H1 (cell line): ENCODE measurements at regions not wholly inside any gene's neighbourhood (a gene's known extent, or its start where the extent isn't known, plus 50 kb on each side); places are given as distances from the start of the nearest gene placed in this dataset.

Experiments used
- CTCF ChIA-PET: fragments of 300-600 bp; sonication (Branson Sonifier 250); formaldehyde crosslinking; loops from one replicate; lab custom pipeline; 2021; ENCODE audit not compliant: partially characterized antibody; lab: Charles Lee
- POLR2A ChIA-PET: fragments of 300-600 bp; sonication (Branson Sonifier 250); formaldehyde crosslinking; loops from one replicate; lab custom pipeline; 2021; ENCODE audit warnings: inconsistent platforms; ENCODE audit not compliant: partially characterized antibody; lab: Charles Lee
- DNase-seq, 2 experiments: peaks; one replicate each; pipeline versions ENCODE4 v3.0.0 to v3.0.0-alpha.2; 2010 to 2022; ENCODE audit warnings: low spot score in 2 of 2, low read depth in 1 of 2, mixed read lengths in 1 of 2
- FAIRE-seq: peaks from 2 replicates; lab custom pipeline; 2011; peaks lifted over from hg19 to GRCh38; lab: Jason Lieb, UNC
- H2AFZ ChIP-seq: 2 replicates; pipeline ENCODE4 v1.8.1; 2012; ENCODE audit warnings: low read length, inconsistent platforms
- H2AK5ac ChIP-seq: 2 replicates; pipeline ENCODE4 v1.6.1; 2013; ENCODE audit warnings: low read depth, low read length
- H2BK120ac ChIP-seq: replicated peaks from 2 replicates; pipeline ENCODE3; 2013; ENCODE audit warnings: low read depth, low read length, inconsistent platforms
- H2BK12ac ChIP-seq: 2 replicates; pipeline ENCODE4 v1.6.1; 2013; ENCODE audit warnings: low read depth, low read length
- H2BK15ac ChIP-seq: 2 replicates; pipeline ENCODE4 v1.6.1; 2013; ENCODE audit warnings: low read length
- H2BK20ac ChIP-seq: 2 replicates; pipeline ENCODE4 v1.6.1; 2013; ENCODE audit warnings: low read length
- H2BK5ac ChIP-seq: 2 replicates; pipeline ENCODE4 v1.6.1; 2013; ENCODE audit warnings: low read depth, low read length
- H3K14ac ChIP-seq: 2 replicates; pipeline ENCODE4 v1.6.1; 2013; ENCODE audit warnings: inconsistent platforms; ENCODE audit not compliant: insufficient read length
- H3K18ac ChIP-seq: 2 replicates; pipeline ENCODE4 v1.6.1; 2013; ENCODE audit warnings: low read length; ENCODE audit errors: extremely low read depth
- H3K23ac ChIP-seq: 2 replicates; pipeline ENCODE4 v1.6.1; 2013; ENCODE audit warnings: inconsistent platforms; ENCODE audit not compliant: insufficient read length
- H3K23me2 ChIP-seq: 2 replicates; pipeline ENCODE4 v1.6.1; 2013; ENCODE audit warnings: low read depth, low read length
- H3K27ac ChIP-seq: 2 replicates; pipeline ENCODE4 v1.6.1; 2011; ENCODE audit warnings: low read depth, low read length, inconsistent platforms
- H3K27me3 ChIP-seq, 4 experiments: replicated peaks in 1 of 4; 1 replicate in 1 of 4; 2 replicates in 3 of 4; pipeline versions ENCODE4 v1.6.1 to v1.8.1; 2011 to 2013; ENCODE audit warnings: low read length in 3 of 4, mild to moderate bottlenecking in 3 of 4, inconsistent platforms in 2 of 4, mixed read lengths in 2 of 4, moderate library complexity in 1 of 4; ENCODE audit not compliant: control insufficient read depth in 3 of 4, insufficient read depth in 3 of 4; ENCODE audit errors: extremely low read depth in 1 of 4
- H3K36me3 ChIP-seq, 4 experiments: 2 replicates each; pipeline versions ENCODE4 v1.6.1 to v1.8.1; 2011 to 2013; ENCODE audit warnings: mild to moderate bottlenecking in 4 of 4, low read length in 3 of 4, moderate library complexity in 2 of 4, control low read depth in 1 of 4, inconsistent platforms in 1 of 4; ENCODE audit not compliant: insufficient read depth in 4 of 4, control insufficient read depth in 2 of 4
- H3K4ac ChIP-seq: replicated peaks from 2 replicates; pipeline ENCODE3; 2013; ENCODE audit warnings: low read length, low read depth, mixed read lengths, inconsistent platforms; ENCODE audit not compliant: insufficient read length
- H3K4me1 ChIP-seq, 4 experiments: replicated peaks in 1 of 4; 1 replicate in 1 of 4; 2 replicates in 3 of 4; pipeline versions ENCODE4 v1.6.1 to v1.8.1; 2011 to 2013; ENCODE audit warnings: low read length in 3 of 4, inconsistent platforms in 2 of 4, mixed read lengths in 1 of 4; ENCODE audit not compliant: insufficient read depth in 4 of 4, control insufficient read depth in 3 of 4
- H3K4me2 ChIP-seq, 2 experiments: 2 replicates each; pipeline versions ENCODE4 v1.6.1 to v1.8.1; 2011 to 2013; ENCODE audit warnings: low read depth in 2 of 2, low read length in 2 of 2, control low read depth in 1 of 2, inconsistent platforms in 1 of 2, mild to moderate bottlenecking in 1 of 2; ENCODE audit not compliant: insufficient read depth in 1 of 2
- H3K4me3 ChIP-seq, 4 experiments: fragments of 200-600, 300-600 bp in 1 of 4; sonication (generic), shearing (Covaris generic), sonication (Bioruptor Twin) in 1 of 4; 2 replicates each; pipeline versions ENCODE4 v1.5.1 to v1.8.1; 2011 to 2016; ENCODE audit warnings: low read length in 4 of 4, low read depth in 3 of 4, control low read depth in 2 of 4, inconsistent platforms in 2 of 4, mild to moderate bottlenecking in 2 of 4, mixed read lengths in 1 of 4, moderate library complexity in 1 of 4; ENCODE audit not compliant: insufficient read depth in 2 of 4; ENCODE audit errors: extremely low read depth in 1 of 4
- H3K56ac ChIP-seq: replicated peaks from 2 replicates; pipeline ENCODE3; 2013; ENCODE audit warnings: low read depth, mild to moderate bottlenecking, mixed read lengths, low read length, inconsistent platforms; ENCODE audit not compliant: insufficient read length
- H3K79me1 ChIP-seq: 2 replicates; pipeline ENCODE4 v1.6.1; 2013; ENCODE audit warnings: low read depth, low read length, control low read depth
- H3K79me2 ChIP-seq, 2 experiments: 2 replicates each; pipeline versions ENCODE4 v1.6.1 to v1.8.1; 2012 to 2013; ENCODE audit warnings: low read length in 2 of 2, mild to moderate bottlenecking in 2 of 2, inconsistent platforms in 1 of 2; ENCODE audit not compliant: insufficient read depth in 2 of 2, control insufficient read depth in 1 of 2
- H3K9ac ChIP-seq, 4 experiments: replicated peaks in 1 of 4; 1 replicate in 1 of 4; 2 replicates in 3 of 4; pipeline versions ENCODE4 v1.6.1 to v1.8.1; 2011 to 2013; ENCODE audit warnings: low read depth in 3 of 4, low read length in 3 of 4, control low read depth in 2 of 4, mild to moderate bottlenecking in 2 of 4, moderate library complexity in 2 of 4, inconsistent platforms in 1 of 4; ENCODE audit errors: extremely low read depth in 1 of 4
- H3K9me3 ChIP-seq, 2 experiments: 2 replicates each; pipeline versions ENCODE4 v1.6.1 to v1.8.1; 2012 to 2013; ENCODE audit warnings: mild to moderate bottlenecking in 2 of 2, moderate library complexity in 2 of 2, control low read depth in 1 of 2, inconsistent platforms in 1 of 2, low read depth in 1 of 2, low read length in 1 of 2, mixed read lengths in 1 of 2; ENCODE audit not compliant: insufficient read depth in 2 of 2
- H4K20me1 ChIP-seq, 2 experiments: replicated peaks in 1 of 2; 2 replicates each; pipeline versions ENCODE3 to v1.8.1; 2011 to 2013; ENCODE audit warnings: inconsistent platforms in 2 of 2, low read length in 2 of 2, mild to moderate bottlenecking in 1 of 2; ENCODE audit not compliant: insufficient read depth in 2 of 2, control insufficient read depth in 1 of 2
- H4K5ac ChIP-seq: 2 replicates; pipeline ENCODE4 v1.6.1; 2013; ENCODE audit warnings: low read length, low read depth, mixed read lengths, inconsistent platforms; ENCODE audit not compliant: insufficient read length
- H4K8ac ChIP-seq: 2 replicates; pipeline ENCODE4 v1.8.0; 2013; ENCODE audit warnings: mild to moderate bottlenecking, moderate library complexity, low read length, inconsistent platforms; ENCODE audit not compliant: insufficient read depth; ENCODE audit errors: extremely low read depth
- H4K91ac ChIP-seq: replicated peaks from 2 replicates; pipeline ENCODE3; 2013; ENCODE audit warnings: low read length, mixed read lengths, inconsistent platforms; ENCODE audit not compliant: insufficient read length
- BACH1 ChIP-seq: IDR thresholded peaks from 2 replicates; pipeline ENCODE4 v1.6.1; 2012; ENCODE audit warnings: low read length, improper control_type of control experiment
- CREB1 ChIP-seq: IDR thresholded peaks from 2 replicates; pipeline ENCODE4 v1.6.1; 2012; ENCODE audit warnings: inconsistent platforms
- EP300 ChIP-seq, 2 experiments: IDR thresholded peaks; 1 replicate in 1 of 2; 2 replicates in 1 of 2; pipeline ENCODE4 v1.6.1; 2011 to 2012; ENCODE audit warnings: low read depth in 2 of 2, low read length in 2 of 2, mild to moderate bottlenecking in 2 of 2, borderline replicate concordance in 1 of 2, inconsistent platforms in 1 of 2, moderate library complexity in 1 of 2
- GTF2F1 ChIP-seq: IDR thresholded peaks from 2 replicates; pipeline ENCODE4 v1.6.1; 2012; ENCODE audit warnings: low read depth, low read length, improper control_type of control experiment, borderline replicate concordance
- JUND ChIP-seq: IDR thresholded peaks from 2 replicates; pipeline ENCODE4 v1.6.1; 2011; ENCODE audit warnings: mild to moderate bottlenecking, improper control_type of control experiment, low read length
- KDM4A ChIP-seq: IDR thresholded peaks from one replicate; pipeline ENCODE4 v1.7.1; 2012; ENCODE audit warnings: low read depth, mild to moderate bottlenecking, moderate library complexity, low read length, inconsistent platforms; ENCODE audit not compliant: severe bottlenecking
- RAD21 ChIP-seq, 2 experiments: IDR thresholded peaks in 1 of 2; conservative IDR thresholded peaks in 1 of 2; 2 replicates each; pipeline ENCODE4 v1.6.1; 2011; ENCODE audit warnings: low read depth in 2 of 2, low read length in 2 of 2, improper control_type of control experiment in 1 of 2, inconsistent platforms in 1 of 2, mild to moderate bottlenecking in 1 of 2, moderate library complexity in 1 of 2
- RFX5 ChIP-seq: IDR thresholded peaks from 2 replicates; pipeline ENCODE4 v1.6.1; 2011; ENCODE audit warnings: low read depth, low read length, improper control_type of control experiment, borderline replicate concordance
- SAP30 ChIP-seq: fragments of 300-600 bp; sonication (generic); IDR thresholded peaks from 2 replicates; pipeline ENCODE4 v1.7.1; 2012; ENCODE audit warnings: low read length, moderate library complexity, mild to moderate bottlenecking, inconsistent platforms; ENCODE audit not compliant: insufficient read depth, insufficient replicate concordance
- SIRT6 ChIP-seq: IDR thresholded peaks from one replicate; pipeline ENCODE4 v1.7.1; 2012; ENCODE audit warnings: low read length, inconsistent platforms
- SIX5 ChIP-seq: IDR thresholded peaks from 2 replicates; pipeline ENCODE4 v1.6.1; 2011; ENCODE audit warnings: mild to moderate bottlenecking, low read depth, low read length
- TAF1 ChIP-seq: IDR thresholded peaks from 2 replicates; pipeline ENCODE4 v1.6.1; 2011; ENCODE audit warnings: mild to moderate bottlenecking, low read depth, low read length
- WGBS, 2 experiments: shearing (Covaris generic) in 1 of 2; methylation state at CpG; one replicate each; pipeline versions ENCODE4 v1.1.6 to v1.1.7; 2013 to 2015; ENCODE audit warnings: low lambda C conversion rate in 2 of 2, mixed read lengths in 2 of 2, inconsistent platforms in 1 of 2, low coverage in 1 of 2, missing lambda C conversion rate in 1 of 2; ENCODE audit not compliant: insufficient replicate concordance in 2 of 2, insufficient coverage in 1 of 2, insufficient read length in 1 of 2; ENCODE audit errors: extremely low coverage in 1 of 2, missing lambda C conversion rate in 1 of 2; 5-methylcytosine and 5-hydroxymethylcytosine counted together

DNA sequence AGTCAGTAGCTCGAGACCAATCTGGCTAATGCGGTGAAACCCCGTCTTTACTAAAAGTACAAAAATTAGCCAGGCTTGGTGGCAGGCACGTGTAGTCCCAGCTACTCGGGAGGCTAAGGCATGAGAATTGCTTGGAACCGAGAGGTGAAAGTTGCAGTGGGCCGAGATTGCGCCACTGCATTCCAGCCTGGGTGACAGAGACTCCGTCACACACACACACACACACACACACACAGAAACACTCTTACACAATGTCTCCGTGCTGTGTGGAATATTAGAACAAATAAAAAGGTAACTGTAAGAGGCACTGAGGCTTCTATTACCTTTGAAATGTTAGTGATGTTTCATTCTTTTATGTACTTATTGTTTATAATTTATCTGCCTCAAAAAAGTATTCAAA lies 326.6 kb downstream of the GPAT3 start:
- H2BK120ac ChIP-seq, result no peak overlapping the region
- TF ChIP-seq SAP30 (no peak), TAF1 (no peak), BACH1 (no peak), GTF2F1 (no peak), RFX5 (no peak), KDM4A (no peak), SIX5 (no peak), CREB1 (no peak), RAD21 (IDR thresholded peaks at IDR 0.05 in 1 of 2, conservative IDR thresholded peaks at IDR 0.05 in 1 of 2; ENCODE audit: low read depth in 2 of 2, low read length in 2 of 2) (no peak), EP300 (IDR thresholded peaks at IDR 0.05; ENCODE audit: borderline replicate concordance in 1 of 2, low read depth in 2 of 2, low read length in 2 of 2) (no peak), SIRT6 (no peak), JUND (no peak)
- H3K23me2 ChIP-seq, result no peaks in the 10 kb centered on the region
- H3K27me3 ChIP-seq, result no peaks in the 10 kb centered on the region
- H3K27ac ChIP-seq, result no peak overlapping the region
- no peaks in the 10 kb centered on the region for H3K36me3 ChIP-seq
- no peaks in the 10 kb centered on the region for H3K9me3 ChIP-seq
- no peak for DNase-seq
- H3K18ac ChIP-seq, result no peak overlapping the region
- no peak overlapping the region for H4K91ac ChIP-seq
- 88% methylated on average over 10 of the region's 10 CpGs; no CpG with 5 or more reads in 1 of the 2 experiments for WGBS, 2 experiments
- no peak overlapping the region for H3K9ac ChIP-seq
- H3K4me3 ChIP-seq, result no peak overlapping the region
- H2AK5ac ChIP-seq, result no peak overlapping the region
- no peaks in the 10 kb centered on the region for H3K79me2 ChIP-seq
- no peak overlapping the region for H2BK5ac ChIP-seq
- no peak overlapping the region for H3K14ac ChIP-seq
- H2BK12ac ChIP-seq, result no peak overlapping the region
- H4K20me1 ChIP-seq, result no peaks in the 10 kb centered on the region
- H4K5ac ChIP-seq, result no peak overlapping the region
- H3K23ac ChIP-seq, result no peak overlapping the region
- no peak overlapping the region for H2AFZ ChIP-seq
- H3K56ac ChIP-seq, result no peak overlapping the region
- H3K4ac ChIP-seq, result no peak overlapping the region
- no peak overlapping the region for H2BK15ac ChIP-seq
- no peaks in the 10 kb centered on the region; a peak in 2 of 7 replicates for H3K4me1 ChIP-seq
- ChIA-PET CTCF (no interaction called here), POLR2A (no interaction called here)
- H2BK20ac ChIP-seq, result no peak overlapping the region
- no peak overlapping the region for H3K4me2 ChIP-seq
- no peak overlapping the region for H4K8ac ChIP-seq
- FAIRE-seq, result no peak
- no peaks in the 10 kb centered on the region for H3K79me1 ChIP-seq
